Endothelial cell of umbilical vein (primary cell): ENCODE measurements at regions not wholly inside any gene's neighbourhood (a gene's known extent, or its start where the extent isn't known, plus 50 kb on each side); places are given as distances from the start of the nearest gene placed in this dataset.

Source experiments
- BruUV-seq: library from RNA; stranded (reverse); fragments of 400-500 nt; replicated peaks from 2 replicates; lab custom pipeline; 2021; lab: Mats Ljungman, UMichigan
- CTCF ChIA-PET: fragments of 300-600, 350-600 bp; sonication (Branson Sonifier 250); formaldehyde crosslinking; loops from one replicate; lab custom pipeline; 2021; ENCODE audit warnings: antibody characterized with exemption, inconsistent platforms; lab: Charles Lee
- POLR2A ChIA-PET: fragments of 300-600, 350-600 bp; sonication (Branson Sonifier 250); formaldehyde crosslinking; loops from one replicate; lab custom pipeline; 2021; ENCODE audit warnings: antibody characterized with exemption, inconsistent platforms; lab: Charles Lee
- DNase-seq: peaks from one replicate; pipeline ENCODE4 v3.0.0-alpha.2; 2011; ENCODE audit warnings: low read depth, low spot score
- FAIRE-seq: peaks from 2 replicates; lab custom pipeline; 2011; peaks lifted over from hg19 to GRCh38; lab: Jason Lieb, UNC
- H2AFZ ChIP-seq: 2 replicates; pipeline ENCODE4 v1.6.0; 2012; ENCODE audit warnings: low read depth, low read length, control low read depth, inconsistent platforms
- H3K27ac ChIP-seq: 2 replicates; pipeline ENCODE4 v1.5.1; 2011; ENCODE audit warnings: low read depth, mild to moderate bottlenecking, control low read depth, low read length, moderate library complexity; ENCODE audit not compliant: insufficient read depth
- H3K27me3 ChIP-seq, 2 experiments: 2 replicates each; pipeline versions ENCODE4 v1.6.0 to v1.6.1; 2011; ENCODE audit warnings: low read length in 2 of 2, mixed read lengths in 1 of 2; ENCODE audit not compliant: control insufficient read depth in 2 of 2, insufficient read depth in 2 of 2
- H3K36me3 ChIP-seq, 2 experiments: 2 replicates in 1 of 2; 3 replicates in 1 of 2; pipeline ENCODE4 v1.5.1; 2011; ENCODE audit warnings: low read length in 2 of 2, mild to moderate bottlenecking in 1 of 2, moderate library complexity in 1 of 2; ENCODE audit not compliant: control insufficient read depth in 2 of 2, insufficient read depth in 2 of 2; ENCODE audit errors: extremely low read depth in 1 of 2
- H3K4me1 ChIP-seq: 3 replicates; pipeline ENCODE4 v1.5.1; 2011; ENCODE audit warnings: mild to moderate bottlenecking, low read length; ENCODE audit not compliant: control insufficient read depth, insufficient read depth; ENCODE audit errors: extremely low read depth
- H3K4me2 ChIP-seq: 2 replicates; pipeline ENCODE4 v1.6.1; 2011; ENCODE audit warnings: low read length, control low read depth, mixed read lengths; ENCODE audit not compliant: insufficient read depth
- H3K4me3 ChIP-seq, 3 experiments: fragments of 200-600 bp in 1 of 3; sonication (generic), shearing (Covaris generic) in 1 of 3; replicated peaks in 1 of 3; 2 replicates each; pipeline ENCODE4 v1.5.1; 2011 to 2016; ENCODE audit warnings: control low read depth in 3 of 3, low read length in 3 of 3, mild to moderate bottlenecking in 2 of 3, inconsistent platforms in 1 of 3, low read depth in 1 of 3, moderate library complexity in 1 of 3; ENCODE audit not compliant: insufficient read depth in 1 of 3
- H3K79me2 ChIP-seq: 2 replicates; pipeline ENCODE4 v1.6.0; 2012; ENCODE audit warnings: low read length, inconsistent platforms; ENCODE audit not compliant: control insufficient read depth, insufficient read depth
- H3K9ac ChIP-seq: replicated peaks from 2 replicates; pipeline ENCODE3; 2011; ENCODE audit warnings: low read length, control low read depth; ENCODE audit not compliant: insufficient read depth; ENCODE audit errors: extremely low read depth
- H3K9me1 ChIP-seq: replicated peaks from 3 replicates; pipeline ENCODE4 v1.6.0; 2011; ENCODE audit warnings: mild to moderate bottlenecking, low read length; ENCODE audit not compliant: control insufficient read depth, insufficient read depth; ENCODE audit errors: extremely low read depth
- H3K9me3 ChIP-seq: replicated peaks from 2 replicates; pipeline ENCODE4 v1.5.1; 2012; ENCODE audit warnings: low read length, inconsistent platforms; ENCODE audit not compliant: control insufficient read depth, insufficient read depth
- H4K20me1 ChIP-seq: replicated peaks from 2 replicates; pipeline ENCODE3; 2011; ENCODE audit warnings: mild to moderate bottlenecking, low read length; ENCODE audit not compliant: control insufficient read depth, insufficient read depth; ENCODE audit errors: extremely low read depth
- EZH2 ChIP-seq: IDR thresholded peaks from 2 replicates; pipeline ENCODE4 v1.6.1; 2012; ENCODE audit warnings: borderline replicate concordance, low read depth, mild to moderate bottlenecking, moderate library complexity, low read length, inconsistent platforms; ENCODE audit not compliant: severe bottlenecking
- FOS ChIP-seq: IDR thresholded peaks from 2 replicates; pipeline ENCODE4 v1.6.1; 2011; ENCODE audit warnings: mild to moderate bottlenecking, low read length, moderate library complexity, borderline replicate concordance; ENCODE audit not compliant: insufficient read depth
- GATA2 ChIP-seq: IDR thresholded peaks from 2 replicates; pipeline ENCODE4 v1.7.0; 2011; ENCODE audit warnings: low read depth, mild to moderate bottlenecking, moderate library complexity, mixed read lengths, low read length; ENCODE audit not compliant: insufficient read length, insufficient read depth
- JUN ChIP-seq: IDR thresholded peaks from 2 replicates; pipeline ENCODE4 v1.6.1; 2011; ENCODE audit warnings: borderline replicate concordance, low read depth; ENCODE audit not compliant: insufficient read length, insufficient read depth
- MYC ChIP-seq: IDR thresholded peaks from one replicate; pipeline ENCODE4 v1.6.1; 2011; ENCODE audit warnings: mild to moderate bottlenecking, low read depth, low read length
- POLR2A ChIP-seq: IDR thresholded peaks from 2 replicates; pipeline ENCODE4 v1.6.1; 2012; ENCODE audit warnings: low read depth, mild to moderate bottlenecking, control low read depth, low read length
- POLR2AphosphoS5 ChIP-seq: IDR thresholded peaks from 2 replicates; pipeline ENCODE4 v1.6.1; 2012; ENCODE audit warnings: low read depth, mild to moderate bottlenecking, control low read depth, low read length, moderate library complexity; ENCODE audit not compliant: insufficient read depth
- dilution Hi-C: fragments of 300-500 bp; cut with MboI; formaldehyde crosslinking; loops from one replicate; pipeline ENCODE4 v1.15.0; 2019; ENCODE audit warnings: low sequenced_read_pairs; ENCODE audit not compliant: extremely low pct_ligation_motif_present
- intact Hi-C: fragments of 100-400 bp; cut with micrococcal nuclease; formaldehyde crosslinking; loops from one replicate; pipeline ENCODE4 v1.10.0; 2022
- TF ChIP-seq, protein P1 (sequence below): IDR thresholded peaks from 2 replicates; pipeline ENCODE4 v1.6.1; 2011; ENCODE audit not compliant: insufficient read depth, insufficient read length
- TF ChIP-seq, protein P2 (sequence below), 2 donors: IDR thresholded peaks; 1 replicate in 1 of 2; 2 replicates in 1 of 2; pipeline ENCODE4 v1.5.1; 2011; ENCODE audit warnings: low read length in 2 of 2, mild to moderate bottlenecking in 2 of 2, moderate library complexity in 2 of 2, control low read depth in 1 of 2, inconsistent platforms in 1 of 2, low read depth in 1 of 2; ENCODE audit not compliant: insufficient read depth in 1 of 2; ENCODE audit errors: extremely low read depth in 1 of 2

GRCh38 chr2:163039266-163039665, 200.7 kb upstream of the KCNH7 start:
- no peaks in the 10 kb centered on the region for H3K4me1 ChIP-seq
- DNase-seq (no peak), FAIRE-seq (no peak)
- H3K9me3 ChIP-seq, result no peaks in the 10 kb centered on the region
- ChIA-PET CTCF (no interaction called here), POLR2A (no interaction called here)
- intact Hi-C loops, result no loop called here
- TF ChIP-seq, protein P1, sequence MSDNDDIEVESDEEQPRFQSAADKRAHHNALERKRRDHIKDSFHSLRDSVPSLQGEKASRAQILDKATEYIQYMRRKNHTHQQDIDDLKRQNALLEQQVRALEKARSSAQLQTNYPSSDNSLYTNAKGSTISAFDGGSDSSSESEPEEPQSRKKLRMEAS, result no peak
- TF ChIP-seq GATA2, result no peak
- no peak for TF ChIP-seq MYC
- no peak for TF ChIP-seq POLR2AphosphoS5
- no peak for TF ChIP-seq POLR2A
- TF ChIP-seq JUN, result no peak
- TF ChIP-seq, protein P2, sequence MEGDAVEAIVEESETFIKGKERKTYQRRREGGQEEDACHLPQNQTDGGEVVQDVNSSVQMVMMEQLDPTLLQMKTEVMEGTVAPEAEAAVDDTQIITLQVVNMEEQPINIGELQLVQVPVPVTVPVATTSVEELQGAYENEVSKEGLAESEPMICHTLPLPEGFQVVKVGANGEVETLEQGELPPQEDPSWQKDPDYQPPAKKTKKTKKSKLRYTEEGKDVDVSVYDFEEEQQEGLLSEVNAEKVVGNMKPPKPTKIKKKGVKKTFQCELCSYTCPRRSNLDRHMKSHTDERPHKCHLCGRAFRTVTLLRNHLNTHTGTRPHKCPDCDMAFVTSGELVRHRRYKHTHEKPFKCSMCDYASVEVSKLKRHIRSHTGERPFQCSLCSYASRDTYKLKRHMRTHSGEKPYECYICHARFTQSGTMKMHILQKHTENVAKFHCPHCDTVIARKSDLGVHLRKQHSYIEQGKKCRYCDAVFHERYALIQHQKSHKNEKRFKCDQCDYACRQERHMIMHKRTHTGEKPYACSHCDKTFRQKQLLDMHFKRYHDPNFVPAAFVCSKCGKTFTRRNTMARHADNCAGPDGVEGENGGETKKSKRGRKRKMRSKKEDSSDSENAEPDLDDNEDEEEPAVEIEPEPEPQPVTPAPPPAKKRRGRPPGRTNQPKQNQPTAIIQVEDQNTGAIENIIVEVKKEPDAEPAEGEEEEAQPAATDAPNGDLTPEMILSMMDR (IDR thresholded peaks at IDR 0.05; ENCODE audit: extremely low read depth in 1 of 2, insufficient read depth in 1 of 2, low read depth in 1 of 2, low read length in 2 of 2), result no peak
- TF ChIP-seq EZH2, result no peak
- no peak for TF ChIP-seq FOS
- no peaks in the 10 kb centered on the region for H3K36me3 ChIP-seq
- no peaks in the 10 kb centered on the region for H3K9me1 ChIP-seq
- BruUV-seq, result no TSS peak
- H3K27me3 ChIP-seq, result no peaks in the 10 kb centered on the region
- H3K4me2 ChIP-seq, result no peak overlapping the region
- H3K4me3 ChIP-seq, result no peak overlapping the region
- no peak overlapping the region for H2AFZ ChIP-seq
- H4K20me1 ChIP-seq, result no peaks in the 10 kb centered on the region
- no peaks in the 10 kb centered on the region for H3K79me2 ChIP-seq
- dilution Hi-C loops, result no loop called here
- no peak overlapping the region for H3K9ac ChIP-seq
- H3K27ac ChIP-seq, result no peak overlapping the region
